ENCODE measurements at regions not wholly inside any gene's neighbourhood (a gene's known extent, or its start where the extent isn't known, plus 50 kb on each side); places are given as distances from the start of the nearest gene placed in this dataset.
A peak's percentile ranks its signal among the peaks of the same experiment; 100 is the strongest.
"Not testable (repeated sequence)": the region's sequence is repeated elsewhere in the genome, so short reads cannot be mapped to it uniquely, and the experiment has no call there.

GRCh38 chr5:164303646-164304215, 798.3 kb downstream of the MAT2B start:
- no peak for DNase-seq (ENCODE audit: low spot score in 2 of 2)
- FAIRE-seq = no peak

- no peak for DNase-seq (ENCODE audit: low spot score in 2 of 2)
- no peak for FAIRE-seq
Measured at GRCh38 chr5:164306662-164307061, 801.2 kb downstream of the MAT2B start.

DNA sequence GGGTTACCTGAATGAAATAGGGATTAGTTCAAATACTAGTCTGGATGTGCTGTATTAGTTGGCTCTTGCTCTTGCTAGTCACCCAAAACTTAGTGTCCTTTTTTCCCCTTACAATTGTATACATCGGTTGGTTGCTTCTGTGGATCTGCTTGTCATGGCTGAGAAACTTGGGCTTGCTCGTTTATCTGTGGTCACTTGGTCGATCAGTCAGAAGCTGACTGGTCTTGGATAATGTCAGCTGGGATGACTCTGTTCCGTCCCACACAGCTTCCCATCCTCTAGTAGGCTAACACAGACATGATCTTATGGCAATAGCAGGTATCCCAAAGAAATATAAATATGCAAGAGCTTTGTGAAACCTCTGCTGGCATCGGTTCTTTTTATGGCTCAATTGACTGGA, 807.4 kb downstream of the MAT2B start:
- FAIRE-seq (no peak), DNase-seq (ENCODE audit: low spot score in 2 of 2) (no peak)

GRCh38 chr5:164317676-164318075, 812.3 kb downstream of the MAT2B start:
- DNase-seq (ENCODE audit: low spot score in 2 of 2) (no peak), FAIRE-seq (peak; percentile 64)

- no peak for FAIRE-seq
- DNase-seq (ENCODE audit: low spot score in 2 of 2) = no peak
Measured at GRCh38 chr5:164319161-164319560, 813.7 kb downstream of the MAT2B start.

- FAIRE-seq (no peak), DNase-seq (ENCODE audit: low spot score in 2 of 2) (no peak)
Measured at GRCh38 chr5:164324239-164324638, 818.8 kb downstream of the MAT2B start.

- DNase-seq (ENCODE audit: low spot score in 2 of 2) (no peak), FAIRE-seq (no peak)
Measured at GRCh38 chr5:164326219-164326618, 820.8 kb downstream of the MAT2B start.

DNA sequence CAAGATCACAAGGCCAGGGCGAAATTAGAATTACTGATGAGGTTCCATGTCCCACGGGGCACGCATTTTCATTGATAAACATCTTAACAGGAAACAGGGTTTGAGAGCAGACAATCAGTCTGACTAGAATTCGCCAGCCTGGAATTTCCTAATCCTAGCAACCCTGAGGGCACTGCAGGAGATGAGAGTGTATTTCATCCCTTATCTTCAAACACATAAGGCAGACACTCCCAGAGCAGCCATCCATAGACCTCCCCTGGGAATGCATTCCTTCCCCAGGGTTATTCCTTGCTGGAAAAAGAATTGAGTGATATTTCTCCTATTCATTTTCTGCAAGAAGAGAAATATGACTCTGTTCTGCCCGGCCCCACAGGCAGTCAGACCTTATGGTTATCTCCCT, 821.7 kb downstream of the MAT2B start:
- DNase-seq (ENCODE audit: low spot score in 2 of 2) = not testable (repeated sequence)

GRCh38 chr5:164332349-164333196, 827.2 kb downstream of the MAT2B start:
- FAIRE-seq (no peak), DNase-seq (ENCODE audit: low spot score in 2 of 2) (no peak)

More for the DNA sequence above, 821.7 kb downstream of the MAT2B start:
- FAIRE-seq = not testable (repeated sequence)

- no peak for DNase-seq (ENCODE audit: low spot score in 2 of 2)
- no peak for FAIRE-seq
Measured at GRCh38 chr5:164335837-164336236, 830.4 kb downstream of the MAT2B start.

DNA sequence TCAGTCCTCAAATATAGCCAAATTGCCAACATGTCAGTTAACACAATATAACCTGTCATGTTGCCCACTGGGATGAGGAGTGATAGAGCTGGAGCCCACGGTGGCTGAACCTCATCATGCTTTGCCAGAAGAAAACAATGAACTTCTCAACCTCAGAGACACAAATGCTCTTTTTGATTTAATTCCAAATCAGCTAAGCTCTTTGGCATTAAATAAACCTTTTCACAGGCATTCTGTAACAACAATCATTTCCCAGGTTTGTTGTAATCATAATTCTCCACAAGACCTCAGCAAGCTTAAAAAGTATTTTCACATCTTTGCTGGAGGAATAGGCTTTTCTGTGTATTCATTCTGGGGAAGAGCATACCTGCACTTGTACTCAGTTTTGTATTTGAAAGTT, 830.9 kb downstream of the MAT2B start:
- no peak for DNase-seq (ENCODE audit: low spot score in 2 of 2)
- no peak for FAIRE-seq

DNA sequence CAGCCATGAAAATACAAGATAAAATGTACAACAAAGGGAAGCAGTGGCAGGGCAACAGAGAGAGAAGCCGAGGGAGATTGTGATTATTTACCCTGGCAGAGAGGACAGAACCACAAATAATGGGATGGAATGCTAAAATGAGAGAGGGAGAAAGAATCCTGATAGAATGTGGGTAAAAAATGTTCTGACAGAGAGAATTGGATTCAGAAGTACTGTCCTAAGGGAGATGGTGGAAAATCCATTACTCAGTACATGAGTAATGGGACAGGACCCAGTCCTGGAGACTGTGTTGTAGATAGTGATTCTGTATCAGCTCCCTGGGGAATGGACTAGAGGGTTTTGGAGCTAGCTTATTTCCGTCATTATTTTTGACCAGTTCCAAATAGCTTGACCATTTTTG, 831.5 kb downstream of the MAT2B start:
- DNase-seq (ENCODE audit: low spot score in 2 of 2) = no peak
- no peak for FAIRE-seq

- FAIRE-seq (no peak), DNase-seq (ENCODE audit: low spot score in 2 of 2) (no peak)
Measured at GRCh38 chr5:164341056-164341619, 835.7 kb downstream of the MAT2B start.

- FAIRE-seq = no peak
- no peak for DNase-seq (ENCODE audit: low spot score in 2 of 2)
Measured at GRCh38 chr5:164345173-164345849, 839.9 kb downstream of the MAT2B start.

DNA sequence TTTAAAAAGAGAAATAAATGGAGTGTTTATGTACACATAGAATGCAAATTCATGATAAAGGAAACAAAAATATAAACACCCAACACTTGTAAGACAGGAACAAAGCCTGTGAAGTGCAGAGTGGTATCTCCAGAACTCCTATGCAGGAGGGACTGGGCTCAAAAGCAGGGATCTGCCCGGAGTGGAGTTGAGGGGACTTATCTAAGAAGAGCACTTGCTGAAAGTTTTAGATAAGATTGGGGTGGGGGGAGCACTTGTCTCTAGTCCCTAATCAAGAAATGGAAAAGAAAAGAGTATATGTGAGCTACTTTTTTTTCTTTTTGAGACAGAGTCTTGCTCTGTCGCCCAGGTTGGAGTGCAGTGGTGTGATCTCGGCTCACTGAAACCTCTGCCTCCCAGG, 840.4 kb downstream of the MAT2B start:
- DNase-seq (ENCODE audit: low spot score in 2 of 2) (no peak), FAIRE-seq (no peak)

GRCh38 chr5:164346785-164347630, 841.6 kb downstream of the MAT2B start:
- FAIRE-seq = no peak
- DNase-seq (ENCODE audit: low spot score in 2 of 2) = no peak

DNA sequence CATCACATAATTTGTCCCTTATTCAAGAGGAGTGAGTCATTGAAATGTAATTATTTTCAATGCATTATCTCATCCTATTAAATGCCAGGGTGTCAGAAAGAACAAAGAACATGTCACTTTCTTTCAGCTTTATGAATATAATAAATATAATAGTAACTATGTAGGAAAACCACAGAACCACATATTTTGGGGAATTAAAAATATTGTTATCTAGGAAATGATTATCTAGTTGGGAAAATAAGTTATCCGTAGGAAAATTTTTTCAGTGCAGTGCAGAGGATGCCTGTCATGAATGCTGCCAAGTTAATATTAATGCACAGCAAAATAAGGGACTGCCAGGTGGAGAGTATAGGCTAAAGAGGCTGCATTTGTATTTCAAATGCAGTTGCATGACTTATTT, 844.8 kb downstream of the MAT2B start:
- no peak for FAIRE-seq
- no peak for DNase-seq (ENCODE audit: low spot score in 2 of 2)

GRCh38 chr5:164351245-164351834, 845.9 kb downstream of the MAT2B start:
- FAIRE-seq (no peak), DNase-seq (ENCODE audit: low spot score in 2 of 2) (no peak)

DNA sequence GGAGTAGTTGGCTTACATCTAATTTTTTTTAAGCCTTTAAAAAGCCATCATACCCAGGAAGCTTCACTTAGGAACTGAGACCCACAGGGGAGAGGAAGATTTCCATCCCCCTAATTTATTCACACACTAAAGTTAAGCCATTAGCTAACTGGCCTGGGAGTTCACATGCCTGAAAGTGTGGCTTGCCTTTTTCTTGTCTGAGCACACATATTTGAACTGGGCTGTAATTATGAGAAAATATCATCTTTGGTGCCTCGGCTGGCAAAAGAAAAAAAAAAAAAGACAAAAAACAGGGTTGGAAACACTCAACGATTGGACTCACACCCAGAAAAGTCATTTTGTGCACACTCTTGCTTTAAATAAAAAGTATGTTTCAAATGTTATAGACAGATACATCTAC, 847.3 kb downstream of the MAT2B start:
- no peak for DNase-seq (ENCODE audit: low spot score in 2 of 2)

DNA sequence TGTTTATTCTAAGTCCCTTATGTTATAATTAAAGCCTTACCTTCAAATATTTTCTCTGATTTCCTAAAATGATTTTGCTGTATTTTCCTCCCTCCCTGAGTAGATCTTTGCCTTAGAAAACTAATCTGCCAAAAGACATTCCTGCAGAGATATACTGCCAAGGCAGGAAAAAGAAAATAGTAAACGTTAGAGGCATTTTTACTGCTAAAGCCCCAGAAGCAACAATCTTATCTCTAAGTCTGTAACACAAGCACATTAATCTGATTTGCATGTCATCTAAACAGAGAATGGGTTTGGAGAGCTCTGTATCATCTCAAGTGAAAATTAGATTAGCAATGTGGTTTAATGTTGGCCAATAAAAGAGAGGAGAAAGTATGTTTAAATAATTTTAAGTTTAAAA, 847.7 kb downstream of the MAT2B start:
- FAIRE-seq = no peak
- DNase-seq (ENCODE audit: low spot score in 2 of 2) = no peak

More for the DNA sequence above, 847.3 kb downstream of the MAT2B start:
- no peak for FAIRE-seq

All from frontal cortex (tissue), 3 donors.